ENCODE measurements at regions not wholly inside any gene's neighbourhood (a gene's known extent, or its start where the extent isn't known, plus 50 kb on each side); places are given as distances from the start of the nearest gene placed in this dataset.

DNA sequence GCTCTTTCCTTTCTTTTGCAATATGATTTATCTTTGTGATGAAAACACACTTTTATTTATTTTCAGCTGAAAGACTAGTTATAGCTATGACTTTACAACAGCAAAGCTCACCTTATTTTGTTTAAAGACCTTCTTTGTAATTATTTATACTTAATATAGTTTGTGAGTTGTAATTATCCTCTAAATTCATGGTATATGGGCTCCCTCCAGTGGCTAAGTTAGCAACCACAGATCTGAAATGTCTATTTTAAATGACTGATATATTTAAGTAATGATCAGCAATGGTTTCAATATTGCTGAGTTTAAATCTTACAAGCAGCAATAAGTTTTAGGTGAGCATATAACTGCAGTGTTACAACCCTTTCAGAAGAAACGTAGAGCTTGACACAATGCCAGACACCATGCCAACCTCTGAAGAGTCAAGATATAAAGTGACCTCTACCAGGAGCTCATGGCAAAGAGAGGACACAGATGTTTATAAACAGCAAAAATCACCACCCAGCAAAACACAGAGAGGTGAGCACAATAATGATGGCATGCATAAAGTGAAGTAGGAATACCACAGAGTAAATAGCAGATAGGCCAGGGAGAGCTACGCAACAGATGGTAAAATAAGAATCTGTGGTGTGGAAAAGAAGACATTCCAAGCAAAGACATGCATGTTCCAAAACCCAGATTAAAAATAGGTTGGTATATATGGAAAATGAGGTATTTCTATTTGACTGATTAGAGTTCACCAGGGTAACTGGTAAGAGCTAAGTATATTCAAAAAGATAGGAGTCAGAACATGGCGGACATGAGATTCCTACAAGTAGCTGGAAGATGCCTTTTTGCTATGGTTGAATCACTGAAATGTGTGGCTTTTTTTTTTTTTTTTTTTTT, 143.7 kb upstream of the ZNF385D start:
- TF ChIP-seq CTCF (conservative IDR thresholded peaks at IDR 0.05), result peak; percentile 88
- no peak overlapping the region for H3K27ac Mint-ChIP-seq
- DNase-seq (ENCODE audit: extremely low spot score, unreplicated experiment), result no peak
- no peaks in the 10 kb centered on the region for H3K36me3 Mint-ChIP-seq
- peaks cover 4% of the 10 kb centered on the region for H3K4me1 Mint-ChIP-seq (ENCODE audit: unreplicated experiment)
- H3K9me3 Mint-ChIP-seq, result no peaks in the 10 kb centered on the region
- H3K4me3 Mint-ChIP-seq, result no peak overlapping the region
- no peaks in the 10 kb centered on the region for H3K27me3 Mint-ChIP-seq

DNA sequence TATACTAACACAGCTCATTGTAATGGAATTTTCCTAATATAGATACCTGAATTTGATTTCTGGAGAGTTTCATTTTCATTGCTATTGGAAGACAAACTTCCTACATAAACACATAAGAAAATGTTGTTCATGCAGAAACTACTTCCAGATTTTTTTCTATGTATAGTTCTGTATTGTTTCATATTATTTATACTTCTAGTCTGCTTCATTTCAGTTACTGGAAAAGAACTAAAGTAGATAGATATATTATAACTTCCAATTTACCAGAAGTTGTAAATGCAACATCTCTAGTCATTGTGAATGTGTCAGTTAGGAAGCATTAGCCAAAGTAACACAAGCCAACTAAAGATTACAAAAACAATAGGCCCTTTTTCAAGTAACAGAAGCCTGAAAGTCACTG, 147.3 kb upstream of the ZNF385D start:
- H3K27me3 Mint-ChIP-seq, result no peaks in the 10 kb centered on the region
- H3K27ac Mint-ChIP-seq, result no peak overlapping the region
- H3K4me3 Mint-ChIP-seq, result no peak overlapping the region
- H3K36me3 Mint-ChIP-seq, result no peaks in the 10 kb centered on the region
- TF ChIP-seq CTCF (conservative IDR thresholded peaks at IDR 0.05), result no peak
- no peak for DNase-seq (ENCODE audit: extremely low spot score, unreplicated experiment)
- H3K4me1 Mint-ChIP-seq (ENCODE audit: unreplicated experiment), result peaks cover 4% of the 10 kb centered on the region
- H3K9me3 Mint-ChIP-seq, result no peaks in the 10 kb centered on the region

DNA sequence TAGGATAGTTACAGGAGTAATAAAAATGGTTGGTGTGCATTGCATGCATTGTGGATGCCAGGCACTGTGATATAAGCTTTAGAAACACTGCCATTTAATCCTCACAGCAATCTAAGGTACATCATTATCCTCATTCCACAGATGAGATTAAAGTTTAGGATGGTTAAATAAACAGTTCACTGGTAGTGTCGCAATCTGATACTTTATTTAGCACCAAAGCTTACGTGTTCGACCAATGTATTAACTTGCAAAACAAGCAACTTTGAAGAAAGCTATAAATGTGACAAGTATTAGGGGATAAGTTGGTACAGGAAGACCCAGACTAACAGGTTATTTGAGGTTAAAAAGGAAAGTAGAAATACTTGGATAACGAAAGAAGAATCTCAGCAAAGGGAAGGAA, 150.5 kb upstream of the ZNF385D start:
- DNase-seq (ENCODE audit: extremely low spot score, unreplicated experiment), result no peak
- no peak overlapping the region for H3K27ac Mint-ChIP-seq
- no peak for TF ChIP-seq CTCF (conservative IDR thresholded peaks at IDR 0.05)
- H3K27me3 Mint-ChIP-seq, result no peaks in the 10 kb centered on the region
- peaks cover 4% of the 10 kb centered on the region for H3K4me1 Mint-ChIP-seq (ENCODE audit: unreplicated experiment)
- no peaks in the 10 kb centered on the region for H3K9me3 Mint-ChIP-seq
- no peaks in the 10 kb centered on the region for H3K36me3 Mint-ChIP-seq
- H3K4me3 Mint-ChIP-seq, result no peak overlapping the region

DNA sequence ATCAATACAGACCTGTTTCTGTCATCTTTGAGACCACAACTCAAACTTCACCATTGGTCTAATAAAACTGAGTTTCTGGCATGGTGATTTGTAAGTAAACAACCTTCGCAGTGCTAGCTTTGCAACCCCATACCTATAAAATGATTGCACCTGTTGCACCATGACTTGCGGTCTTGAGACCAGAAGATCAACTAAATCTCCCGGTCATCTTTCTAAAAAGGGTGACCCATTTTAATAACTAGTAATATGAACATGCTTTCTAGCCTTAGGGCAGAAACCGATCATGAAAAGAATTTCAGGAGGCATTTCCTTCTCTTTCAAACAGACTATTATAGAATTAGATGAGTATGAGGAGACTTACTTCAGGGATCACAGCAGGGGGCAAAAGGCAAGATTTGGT, 151.9 kb upstream of the ZNF385D start:
- H3K27me3 Mint-ChIP-seq, result no peaks in the 10 kb centered on the region

DNA sequence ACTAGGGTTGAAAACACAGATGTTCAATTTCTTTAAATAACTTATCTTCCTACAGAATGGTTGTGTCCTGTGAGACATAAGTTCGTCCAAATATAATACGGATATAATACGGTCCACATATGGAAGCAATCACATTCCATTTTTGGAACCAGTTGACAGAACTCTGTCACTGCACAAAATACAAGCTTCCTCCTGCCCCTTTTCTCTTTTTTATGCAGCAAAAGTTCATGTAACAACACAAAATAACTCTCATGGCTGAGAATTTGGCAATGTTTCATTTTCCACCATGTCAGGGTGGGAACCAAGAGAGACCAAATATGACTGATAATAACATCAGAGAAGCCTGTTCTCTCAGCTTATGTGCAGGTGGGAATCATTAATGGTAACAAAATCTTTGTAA, 158.1 kb upstream of the ZNF385D start:
- no peaks in the 10 kb centered on the region for H3K27me3 Mint-ChIP-seq
- TF ChIP-seq CTCF (conservative IDR thresholded peaks at IDR 0.05), result no peak
- H3K4me3 Mint-ChIP-seq, result no peak overlapping the region
- peaks cover 5% of the 10 kb centered on the region for H3K4me1 Mint-ChIP-seq (ENCODE audit: unreplicated experiment)
- no peak overlapping the region for H3K27ac Mint-ChIP-seq
- no peak for DNase-seq (ENCODE audit: extremely low spot score, unreplicated experiment)
- no peaks in the 10 kb centered on the region for H3K9me3 Mint-ChIP-seq
- no peaks in the 10 kb centered on the region for H3K36me3 Mint-ChIP-seq

More for the DNA sequence above, 151.9 kb upstream of the ZNF385D start:
- no peaks in the 10 kb centered on the region for H3K9me3 Mint-ChIP-seq
- peaks cover 4% of the 10 kb centered on the region for H3K4me1 Mint-ChIP-seq (ENCODE audit: unreplicated experiment)
- H3K4me3 Mint-ChIP-seq, result no peak overlapping the region
- no peak for DNase-seq (ENCODE audit: extremely low spot score, unreplicated experiment)
- TF ChIP-seq CTCF (conservative IDR thresholded peaks at IDR 0.05), result no peak
- no peaks in the 10 kb centered on the region for H3K36me3 Mint-ChIP-seq
- H3K27ac Mint-ChIP-seq, result no peak overlapping the region
